Trophoblast cell (in vitro differentiated cells and primary cell): ENCODE measurements at regions not wholly inside any gene's neighbourhood (a gene's known extent, or its start where the extent isn't known, plus 50 kb on each side); places are given as distances from the start of the nearest gene placed in this dataset.
"Not testable (repeated sequence)": the region's sequence is repeated elsewhere in the genome, so short reads cannot be mapped to it uniquely, and the experiment has no call there.

Experiments used
- DNase-seq, 2 donors: peaks; one replicate each; pipeline ENCODE4 v3.0.0-alpha.2; 2016
- H2AFZ ChIP-seq: 2 replicates; pipeline ENCODE4 v1.6.1; 2013; ENCODE audit warnings: low read length, moderate library complexity, mild to moderate bottlenecking; ENCODE audit not compliant: insufficient read depth, poor library complexity
- H2AK5ac ChIP-seq: 2 replicates; pipeline ENCODE4 v1.6.1; 2013; ENCODE audit warnings: mild to moderate bottlenecking, low read length
- H2BK120ac ChIP-seq: 2 replicates; pipeline ENCODE4 v1.6.1; 2013; ENCODE audit warnings: low read length, mild to moderate bottlenecking, moderate library complexity; ENCODE audit not compliant: insufficient read depth, poor library complexity
- H2BK12ac ChIP-seq: 2 replicates; pipeline ENCODE4 v1.6.1; 2013; ENCODE audit warnings: mild to moderate bottlenecking, low read length, moderate library complexity
- H2BK5ac ChIP-seq: 2 replicates; pipeline ENCODE4 v1.6.1; 2013; ENCODE audit warnings: low read length, low read depth, moderate library complexity, mild to moderate bottlenecking; ENCODE audit not compliant: poor library complexity
- H3K14ac ChIP-seq: 2 replicates; pipeline ENCODE4 v1.6.1; 2013; ENCODE audit warnings: mild to moderate bottlenecking, low read length
- H3K18ac ChIP-seq: 2 replicates; pipeline ENCODE4 v1.6.1; 2013; ENCODE audit warnings: mild to moderate bottlenecking, low read length
- H3K23ac ChIP-seq: 2 replicates; pipeline ENCODE4 v1.6.1; 2013; ENCODE audit warnings: low read length
- H3K27ac ChIP-seq: 2 replicates; pipeline ENCODE4 v1.5.1; 2013; ENCODE audit warnings: low read depth, mild to moderate bottlenecking, inconsistent platforms, low read length, moderate library complexity
- H3K27me3 ChIP-seq: 2 replicates; pipeline ENCODE4 v1.6.1; 2013; ENCODE audit warnings: inconsistent platforms, mild to moderate bottlenecking, low read length, moderate library complexity; ENCODE audit not compliant: insufficient read depth
- H3K36me3 ChIP-seq, 2 experiments: 1 replicate in 1 of 2; 2 replicates in 1 of 2; pipeline ENCODE4 v1.6.1; 2013; ENCODE audit warnings: low read length in 2 of 2, mild to moderate bottlenecking in 2 of 2, moderate library complexity in 1 of 2; ENCODE audit not compliant: insufficient read depth in 2 of 2, control insufficient read depth in 1 of 2
- H3K4ac ChIP-seq: 2 replicates; pipeline ENCODE4 v1.6.1; 2013; ENCODE audit warnings: low read depth, mild to moderate bottlenecking, low read length, moderate library complexity
- H3K4me1 ChIP-seq, 2 experiments: 1 replicate in 1 of 2; 2 replicates in 1 of 2; pipeline ENCODE4 v1.6.1; 2013; ENCODE audit warnings: low read length in 2 of 2, mild to moderate bottlenecking in 2 of 2, moderate library complexity in 1 of 2; ENCODE audit not compliant: insufficient read depth in 2 of 2, control insufficient read depth in 1 of 2
- H3K4me2 ChIP-seq: 2 replicates; pipeline ENCODE4 v1.6.1; 2013; ENCODE audit warnings: inconsistent platforms, mild to moderate bottlenecking, low read length, moderate library complexity
- H3K4me3 ChIP-seq: 2 replicates; pipeline ENCODE4 v1.5.1; 2013; ENCODE audit warnings: mild to moderate bottlenecking, low read depth, low read length, inconsistent platforms
- H3K79me1 ChIP-seq: one replicate; pipeline ENCODE4 v1.6.1; 2013; ENCODE audit warnings: low read length
- H3K79me2 ChIP-seq: 2 replicates; pipeline ENCODE4 v1.6.1; 2013; ENCODE audit warnings: low read length, mild to moderate bottlenecking; ENCODE audit not compliant: control insufficient read depth, insufficient read depth, poor library complexity
- H3K9ac ChIP-seq: 2 replicates; pipeline ENCODE4 v1.6.1; 2013; ENCODE audit warnings: mild to moderate bottlenecking, low read length
- H3K9me3 ChIP-seq: 2 replicates; pipeline ENCODE4 v1.6.1; 2013; ENCODE audit warnings: low read depth, mild to moderate bottlenecking, control low read depth, inconsistent platforms, low read length; ENCODE audit not compliant: insufficient read depth
- H4K12ac ChIP-seq: 2 replicates; pipeline ENCODE4 v1.6.1; 2013; ENCODE audit warnings: low read depth, mild to moderate bottlenecking, low read length, moderate library complexity
- H4K8ac ChIP-seq: 2 replicates; pipeline ENCODE4 v1.6.1; 2013; ENCODE audit warnings: low read depth, mild to moderate bottlenecking, low read length, moderate library complexity
- H4K91ac ChIP-seq: one replicate; pipeline ENCODE4 v1.6.1; 2013; ENCODE audit warnings: low read depth, mild to moderate bottlenecking, low read length, moderate library complexity
- WGBS: extraction: QIAGEN DNeasy Blood & Tissue Kit; methylation state at CpG from one replicate; pipeline ENCODE4 v1.1.7; 2013; ENCODE audit warnings: missing lambda C conversion rate; ENCODE audit not compliant: insufficient read length, insufficient coverage; ENCODE audit errors: extremely low coverage; 5-methylcytosine and 5-hydroxymethylcytosine counted together

- DNase-seq: no peak
- Histone ChIP-seq H3K79me2 (no peaks in the 10 kb centered on the region), H3K27ac (no peak overlapping the region), H3K4me3 (no peak overlapping the region), H3K4me1 (no peaks in the 10 kb centered on the region), H3K9ac (no peak overlapping the region), H2BK12ac (no peak overlapping the region), H3K9me3 (peaks cover 72% of the 10 kb centered on the region), H2BK120ac (no peak overlapping the region), H2BK5ac (no peak overlapping the region), H2AFZ (no peak overlapping the region), H3K36me3 (no peaks in the 10 kb centered on the region), H3K4me2 (no peak overlapping the region), H4K8ac (no peak overlapping the region), H3K14ac (no peak overlapping the region), H4K12ac (no peak overlapping the region), H3K23ac (no peak overlapping the region), H3K27me3 (no peaks in the 10 kb centered on the region), H3K4ac (no peak overlapping the region), H3K79me1 (no peaks in the 10 kb centered on the region), H4K91ac (no peak overlapping the region), H3K18ac (no peak overlapping the region), H2AK5ac (no peak overlapping the region)
- no CpG with 5 or more reads among the region's 24 CpGs for WGBS
Measured at GRCh38 chr7:57646901-57647246, 196.9 kb downstream of the ZNF716 start.

GRCh38 chr7:57650401-57650800 lies 200.4 kb downstream of the ZNF716 start:
- not testable (repeated sequence) for H3K4me1 ChIP-seq, DNase-seq, H2BK120ac ChIP-seq, H2AK5ac ChIP-seq, H2AFZ ChIP-seq, H3K4me2 ChIP-seq, H2BK5ac ChIP-seq, H3K4me3 ChIP-seq, H3K79me2 ChIP-seq, H3K27me3 ChIP-seq, H3K27ac ChIP-seq, H3K9ac ChIP-seq, H3K14ac ChIP-seq, H3K23ac ChIP-seq, H2BK12ac ChIP-seq, H4K8ac ChIP-seq, H3K36me3 ChIP-seq, H3K4ac ChIP-seq, H4K91ac ChIP-seq, H4K12ac ChIP-seq, H3K18ac ChIP-seq, H3K79me1 ChIP-seq
- peaks cover 86% of the 10 kb centered on the region for H3K9me3 ChIP-seq
- WGBS: no CpG with 5 or more reads among the region's 17 CpGs

GRCh38 chr7:57651006-57651405 lies 201.0 kb downstream of the ZNF716 start:
- Histone ChIP-seq H2AK5ac (no peak overlapping the region), H3K79me1 (no peaks in the 10 kb centered on the region), H3K4me2 (no peak overlapping the region), H3K4ac (no peak overlapping the region), H3K4me3 (no peak overlapping the region), H3K36me3 (no peaks in the 10 kb centered on the region), H2AFZ (no peak overlapping the region), H4K91ac (no peak overlapping the region), H2BK120ac (no peak overlapping the region), H3K9ac (no peak overlapping the region), H2BK5ac (no peak overlapping the region), H3K9me3 (peaks cover 82% of the 10 kb centered on the region), H3K18ac (no peak overlapping the region), H3K27me3 (no peaks in the 10 kb centered on the region), H3K4me1 (no peaks in the 10 kb centered on the region), H3K23ac (no peak overlapping the region), H3K14ac (no peak overlapping the region), H3K79me2 (no peaks in the 10 kb centered on the region), H4K8ac (no peak overlapping the region), H3K27ac (no peak overlapping the region), H2BK12ac (no peak overlapping the region), H4K12ac (no peak overlapping the region)
- DNase-seq: no peak
- WGBS: no CpG with 5 or more reads among the region's 28 CpGs

- H3K4ac ChIP-seq, H2BK12ac ChIP-seq, H3K36me3 ChIP-seq, H2BK5ac ChIP-seq, H3K4me2 ChIP-seq, H2AK5ac ChIP-seq, H3K23ac ChIP-seq, H4K8ac ChIP-seq, H3K14ac ChIP-seq, H3K27ac ChIP-seq, DNase-seq, H2BK120ac ChIP-seq, H3K9ac ChIP-seq, H3K27me3 ChIP-seq, H3K79me2 ChIP-seq, H3K79me1 ChIP-seq, H3K18ac ChIP-seq, H3K4me1 ChIP-seq, H2AFZ ChIP-seq, H4K91ac ChIP-seq, H4K12ac ChIP-seq: not testable (repeated sequence)
- H3K9me3 ChIP-seq: peaks cover 79% of the 10 kb centered on the region
- no CpG with 5 or more reads among the region's 19 CpGs for WGBS
- peak overlapping the region; percentile 55 for H3K4me3 ChIP-seq
Measured at GRCh38 chr7:57651611-57652010, 201.6 kb downstream of the ZNF716 start.
